A549 (cell line): ENCODE measurements at regions not wholly inside any gene's neighbourhood (a gene's known extent, or its start where the extent isn't known, plus 50 kb on each side); places are given as distances from the start of the nearest gene placed in this dataset.

ENCODE experiments used
- ATAC-seq, 2 experiments: fragments of 200-7000 bp in 1 of 2; fragments of >200 bp in 1 of 2; cut with Nextera tagmentation in 1 of 2; cut with Tn5 transposase in 1 of 2; 3 replicates each; pipeline versions ENCODE4 v1.8.0 to v1.9.1; 2018 to 2020; ENCODE audit warnings: mild to moderate bottlenecking in 1 of 2, moderate library complexity in 1 of 2
- CTCF ChIA-PET: fragments of 300-600 bp; sonication (Branson Sonifier 250); formaldehyde crosslinking; extraction: SDS; loops from one replicate; lab custom pipeline; 2021; ENCODE audit warnings: antibody characterized with exemption, inconsistent platforms; lab: Yijun Ruan, JAX
- POLR2A ChIA-PET: fragments of 350-600 bp; formaldehyde crosslinking; extraction: SDS; loops from one replicate; lab custom pipeline; 2021; ENCODE audit warnings: antibody characterized with exemption, inconsistent platforms; lab: Yijun Ruan, JAX
- DNase-seq, 2 experiments: peaks; one replicate each; pipeline versions ENCODE4 v3.0.0 to v3.0.0-alpha.2; 2011 to 2016; ENCODE audit warnings: low read depth in 1 of 2, low spot score in 1 of 2
- FAIRE-seq: peaks from 2 replicates; lab custom pipeline; 2011; peaks lifted over from hg19 to GRCh38; lab: Jason Lieb, UNC
- H3K27ac ChIP-seq, 2 experiments: fragments of >200 bp; sonication (Bioruptor Twin); formaldehyde crosslinking; 3 replicates each; pipeline ENCODE4 v1.5.1; 2016 to 2017
- H3K4me1 ChIP-seq: fragments of >200 bp; sonication (Bioruptor Twin); formaldehyde crosslinking; 3 replicates; pipeline ENCODE4 v1.6.1; 2016
- H3K4me2 ChIP-seq: fragments of >200 bp; sonication (Bioruptor Twin); formaldehyde crosslinking; 3 replicates; pipeline ENCODE4 v1.6.1; 2016
- H3K4me3 ChIP-seq: fragments of >200 bp; sonication (Bioruptor Twin); formaldehyde crosslinking; 3 replicates; pipeline ENCODE4 v1.5.1; 2016
- H3K9me3 ChIP-seq: fragments of >200 bp; sonication (Bioruptor Twin); formaldehyde crosslinking; 3 replicates; pipeline ENCODE4 v1.6.1; 2016
- BHLHE40 ChIP-seq: IDR thresholded peaks from 2 replicates; pipeline ENCODE4 v1.6.1; 2012; ENCODE audit warnings: low read depth, low read length, inconsistent platforms
- CBX2 ChIP-seq: fragments of 200-600 bp; sonication (generic); IDR thresholded peaks from 2 replicates; pipeline ENCODE4 v1.6.1; 2016; ENCODE audit warnings: low read depth, mild to moderate bottlenecking, borderline replicate concordance
- CBX8 ChIP-seq: fragments of 200-600 bp; sonication (generic); IDR thresholded peaks from 2 replicates; pipeline ENCODE4 v1.6.1; 2016
- CHD4 ChIP-seq: fragments of 200-600 bp; sonication (generic); IDR thresholded peaks from 2 replicates; pipeline ENCODE4 v1.6.1; 2016; ENCODE audit warnings: antibody characterized with exemption, mild to moderate bottlenecking, borderline replicate concordance
- EHMT2 ChIP-seq: fragments of 200-600 bp; sonication (generic); IDR thresholded peaks from 2 replicates; pipeline ENCODE4 v1.6.1; 2016; ENCODE audit warnings: antibody characterized with exemption, low read depth, mild to moderate bottlenecking, moderate library complexity
- ESRRA ChIP-seq: fragments of 150-350 bp; IDR thresholded peaks from 2 replicates; pipeline ENCODE4 v1.6.1; 2014; ENCODE audit warnings: mild to moderate bottlenecking, low read length, borderline replicate concordance
- FOSL2 ChIP-seq, 2 experiments: fragments of 450-650 bp in 1 of 2; fragments of >200 bp in 1 of 2; sonication (Bioruptor Twin) in 1 of 2; formaldehyde crosslinking; IDR thresholded peaks; 2 replicates each; pipeline versions ENCODE4 v1.5.0 to v1.6.1; 2016 to 2020; ENCODE audit warnings: mild to moderate bottlenecking in 1 of 2, moderate library complexity in 1 of 2
- GATA3 ChIP-seq: IDR thresholded peaks from 2 replicates; pipeline ENCODE4 v1.6.1; 2012; ENCODE audit warnings: borderline replicate concordance
- HOXA7 ChIP-seq: fragments of 250-450 bp; sonication (Bioruptor Pico); IDR thresholded peaks from 2 replicates; pipeline ENCODE4 v1.5.0; 2020; ENCODE audit warnings: mild to moderate bottlenecking, moderate library complexity
- HOXB13 ChIP-seq: fragments of 250-450 bp; sonication (Bioruptor Pico); IDR thresholded peaks from 2 replicates; pipeline ENCODE4 v1.5.0; 2020; ENCODE audit warnings: low read depth, mild to moderate bottlenecking, moderate library complexity
- HOXB5 ChIP-seq: fragments of 250-450 bp; sonication (Bioruptor Pico); IDR thresholded peaks from 2 replicates; pipeline ENCODE4 v1.5.0; 2020; ENCODE audit warnings: mild to moderate bottlenecking, moderate library complexity
- KDM1A ChIP-seq: fragments of 200-600 bp; sonication (generic); IDR thresholded peaks from 2 replicates; pipeline ENCODE4 v1.6.1; 2016; ENCODE audit warnings: low read depth, mild to moderate bottlenecking
- KDM5A ChIP-seq: fragments of 200-600 bp; sonication (generic); IDR thresholded peaks from 2 replicates; pipeline ENCODE4 v1.6.1; 2016; ENCODE audit warnings: antibody characterized with exemption, mild to moderate bottlenecking
- MAFK ChIP-seq: fragments of 450-650 bp; IDR thresholded peaks from 2 replicates; pipeline ENCODE4 v1.6.1; 2014; ENCODE audit not compliant: partially characterized antibody
- MYC ChIP-seq: IDR thresholded peaks from 2 replicates; pipeline ENCODE4 v1.6.1; 2012; ENCODE audit warnings: mild to moderate bottlenecking, inconsistent platforms, low read length, improper control_type of control experiment, borderline replicate concordance
- NFE2L2 ChIP-seq: fragments of 150-350 bp; conservative IDR thresholded peaks from 2 replicates; pipeline ENCODE4 v1.6.1; 2014; ENCODE audit warnings: low read length
- NR3C1 ChIP-seq: fragments of >200 bp; sonication (Bioruptor Twin); formaldehyde crosslinking; IDR thresholded peaks from 3 replicates; pipeline ENCODE4 v1.6.1; 2017
- POLR2A ChIP-seq: IDR thresholded peaks from 2 replicates; pipeline ENCODE4 v1.6.1; 2012; ENCODE audit warnings: mild to moderate bottlenecking, low read length
- RAD21 ChIP-seq, 2 experiments: fragments of >200 bp in 1 of 2; sonication (Bioruptor Twin) in 1 of 2; formaldehyde crosslinking in 1 of 2; IDR thresholded peaks in 1 of 2; conservative IDR thresholded peaks in 1 of 2; 2 replicates in 1 of 2; 3 replicates in 1 of 2; pipeline ENCODE4 v1.6.1; 2012 to 2018; ENCODE audit warnings: inconsistent platforms in 1 of 2
- RFX5 ChIP-seq: fragments of 450-650 bp; IDR thresholded peaks from 2 replicates; pipeline ENCODE4 v1.7.1; 2014; ENCODE audit warnings: antibody characterized with exemption, mild to moderate bottlenecking, moderate library complexity
- RNF2 ChIP-seq: fragments of 200-600 bp; sonication (generic); IDR thresholded peaks from 2 replicates; pipeline ENCODE4 v1.6.1; 2016; ENCODE audit warnings: low read depth, mild to moderate bottlenecking, antibody characterized with exemption, moderate library complexity, borderline replicate concordance
- SREBF2 ChIP-seq: fragments of 450-650 bp; IDR thresholded peaks from 2 replicates; pipeline ENCODE4 v1.6.1; 2014; ENCODE audit warnings: mild to moderate bottlenecking, moderate library complexity
- TFCP2L1 ChIP-seq: fragments of 250-450 bp; sonication (Bioruptor Pico); IDR thresholded peaks from 2 replicates; pipeline ENCODE4 v1.5.0; 2021; ENCODE audit warnings: mild to moderate bottlenecking
- TP53 ChIP-seq: fragments of 250-450 bp; sonication (Bioruptor Pico); IDR thresholded peaks from 2 replicates; pipeline ENCODE4 v1.5.0; 2021; ENCODE audit warnings: mild to moderate bottlenecking, moderate library complexity
- ZNF302 ChIP-seq: fragments of 250-450 bp; sonication (Bioruptor Pico); IDR thresholded peaks from 2 replicates; pipeline ENCODE4 v1.9.0; 2021; ENCODE audit warnings: inconsistent platforms, mild to moderate bottlenecking, moderate library complexity
- WGBS: methylation state at CpG from one replicate; pipeline ENCODE4 v1.1.6; 2017; ENCODE audit errors: missing lambda C conversion rate; 5-methylcytosine and 5-hydroxymethylcytosine counted together
- TF ChIP-seq, protein P1 (sequence below): fragments of 250-450 bp; sonication (Bioruptor Pico); IDR thresholded peaks from 2 replicates; pipeline ENCODE4 v1.5.0; 2020; ENCODE audit warnings: low read depth, mild to moderate bottlenecking, moderate library complexity
- TF ChIP-seq, protein P2 (sequence below): fragments of 450-650 bp; IDR thresholded peaks from 2 replicates; pipeline ENCODE4 v1.6.1; 2014; ENCODE audit warnings: antibody characterized with exemption
- TF ChIP-seq, protein P3 (sequence below): fragments of >200 bp; sonication (Bioruptor Twin); formaldehyde crosslinking; IDR thresholded peaks from 3 replicates; pipeline ENCODE4 v1.6.1; 2016
- TF ChIP-seq, protein P4 (sequence below): fragments of >200 bp; sonication (Bioruptor Twin); formaldehyde crosslinking; IDR thresholded peaks from 3 replicates; pipeline ENCODE4 v1.5.1; 2016

DNA sequence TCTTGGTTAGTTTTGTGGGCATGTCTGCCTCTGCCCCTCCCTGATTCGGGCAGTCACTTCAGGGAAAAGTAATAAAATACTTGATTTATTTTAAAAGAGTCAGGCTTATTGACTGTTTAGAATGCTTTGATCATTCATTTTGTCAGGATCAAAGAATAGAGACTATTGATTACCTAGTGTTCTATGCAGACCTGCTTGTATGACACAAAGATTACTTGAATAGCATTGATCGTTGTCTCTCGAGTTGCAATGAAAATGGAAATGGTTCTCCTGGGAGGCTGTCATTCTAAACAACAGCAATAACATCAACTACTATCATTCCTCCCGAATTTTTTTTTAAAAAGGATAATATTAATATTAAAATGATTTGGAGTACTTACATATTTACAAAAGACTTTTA, 133.2 kb upstream of the DMAC1 start:
- CTCF ChIA-PET, result no interaction called here
- ATAC-seq, result no peak
- FAIRE-seq, result no peak

DNA sequence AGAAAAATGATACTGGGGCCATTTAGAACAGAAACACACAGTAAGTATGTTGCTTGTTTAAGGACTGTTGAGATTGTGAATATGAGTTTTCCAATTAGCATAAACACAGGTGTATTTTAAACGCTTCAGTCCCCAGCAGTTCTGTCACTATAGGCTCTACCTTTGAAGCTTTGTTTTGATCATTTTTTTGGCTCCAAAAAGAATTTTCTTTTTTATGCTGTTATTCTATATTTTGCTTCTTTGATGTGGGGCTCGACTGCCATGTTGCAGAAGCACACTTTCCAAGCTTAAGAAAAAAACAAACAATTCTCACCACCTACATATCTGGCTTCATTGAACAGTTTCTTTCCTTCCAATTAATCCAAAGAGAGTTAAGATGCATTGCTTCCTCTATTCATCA, 131.0 kb upstream of the DMAC1 start:
- CTCF ChIA-PET, result interaction anchor here (0.7 kb wide), 1 partner anchor 30 kb away, joined by 3 read pairs; no protein-coding TSS in a partner anchor
- no peak for DNase-seq

More for the DNA sequence above, 133.2 kb upstream of the DMAC1 start:
- POLR2A ChIA-PET, result no interaction called here
- no peaks in the 10 kb centered on the region for H3K9me3 ChIP-seq
- H3K4me3 ChIP-seq, result no peak overlapping the region
- no peak overlapping the region for H3K27ac ChIP-seq
- 3% methylated on average over 4 of the region's 4 CpGs for WGBS
- no peak overlapping the region for H3K4me2 ChIP-seq
- DNase-seq, result no peak
- no peaks in the 10 kb centered on the region for H3K4me1 ChIP-seq
- TF ChIP-seq RAD21 (conservative IDR thresholded peaks at IDR 0.05 in 1 of 2, IDR thresholded peaks at IDR 0.05 in 1 of 2) (no peak), POLR2A (no peak), NR3C1 (no peak), KDM1A (no peak), HOXB5 (no peak), ZNF302 (CRISPR knock-in tag) (no peak), TP53 (no peak), CBX2 (no peak), GATA3 (no peak), CBX8 (no peak), CHD4 (no peak)
- TF ChIP-seq, protein P1, sequence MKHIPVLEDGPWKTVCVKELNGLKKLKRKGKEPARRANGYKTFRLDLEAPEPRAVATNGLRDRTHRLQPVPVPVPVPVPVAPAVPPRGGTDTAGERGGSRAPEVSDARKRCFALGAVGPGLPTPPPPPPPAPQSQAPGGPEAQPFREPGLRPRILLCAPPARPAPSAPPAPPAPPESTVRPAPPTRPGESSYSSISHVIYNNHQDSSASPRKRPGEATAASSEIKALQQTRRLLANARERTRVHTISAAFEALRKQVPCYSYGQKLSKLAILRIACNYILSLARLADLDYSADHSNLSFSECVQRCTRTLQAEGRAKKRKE, result no peak
- TF ChIP-seq, protein P2, sequence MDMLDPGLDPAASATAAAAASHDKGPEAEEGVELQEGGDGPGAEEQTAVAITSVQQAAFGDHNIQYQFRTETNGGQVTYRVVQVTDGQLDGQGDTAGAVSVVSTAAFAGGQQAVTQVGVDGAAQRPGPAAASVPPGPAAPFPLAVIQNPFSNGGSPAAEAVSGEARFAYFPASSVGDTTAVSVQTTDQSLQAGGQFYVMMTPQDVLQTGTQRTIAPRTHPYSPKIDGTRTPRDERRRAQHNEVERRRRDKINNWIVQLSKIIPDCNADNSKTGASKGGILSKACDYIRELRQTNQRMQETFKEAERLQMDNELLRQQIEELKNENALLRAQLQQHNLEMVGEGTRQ, result no peak

DNA sequence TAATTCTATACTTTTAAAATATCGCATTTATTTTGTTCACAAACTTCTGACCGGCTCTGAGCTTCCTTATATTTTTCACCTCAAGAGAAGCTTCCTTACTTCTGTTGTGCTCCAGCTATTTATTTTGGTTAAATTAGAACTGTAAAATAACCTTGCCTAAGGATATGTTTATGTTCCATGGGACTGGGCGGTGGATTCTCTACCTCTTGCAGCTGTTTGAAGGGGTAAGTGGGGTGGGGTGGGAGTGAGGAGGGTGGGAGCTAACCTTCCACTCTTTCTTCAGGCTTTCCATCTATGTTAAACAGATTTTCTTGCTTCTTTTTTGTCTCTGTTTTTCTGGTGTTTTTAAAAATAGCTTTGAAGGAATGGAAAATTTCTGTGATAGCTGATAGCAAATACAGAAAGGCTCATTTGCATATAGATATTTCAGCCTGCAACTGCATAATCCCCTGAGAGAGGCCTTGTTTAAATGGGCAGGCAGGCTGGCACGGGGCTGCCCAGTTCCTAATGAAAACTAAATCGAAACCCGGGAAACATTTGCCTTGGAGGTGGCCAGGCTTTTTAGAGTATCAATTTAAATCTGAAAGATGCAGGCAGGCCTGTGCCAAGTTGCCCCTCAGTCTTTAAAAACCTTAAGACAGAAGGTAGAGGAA, 122.1 kb upstream of the DMAC1 start:
- FAIRE-seq (no peak), DNase-seq (no peak), ATAC-seq (no peak)
- Histone ChIP-seq H3K4me3 (no peak overlapping the region), H3K9me3 (no peaks in the 10 kb centered on the region), H3K4me2 (no peak overlapping the region), H3K27ac (no peak overlapping the region), H3K4me1 (no peaks in the 10 kb centered on the region)
- ChIA-PET POLR2A (interaction anchor here (0.7 kb wide), 1 partner anchor 1114 kb away, joined by 7 read pairs; no protein-coding TSS in a partner anchor), CTCF (no interaction called here)
- WGBS, result 13% methylated on average over 6 of the region's 6 CpGs
- no peak for TF ChIP-seq NFE2L2
- TF ChIP-seq FOSL2 (IDR thresholded peaks at IDR 0.05), result no peak
- no peak for TF ChIP-seq FOSL2 (CRISPR knock-in tag; IDR thresholded peaks at IDR 0.05)
- no peak for TF ChIP-seq HOXA7
- no peak for TF ChIP-seq KDM5A

More for the DNA sequence above, 131.0 kb upstream of the DMAC1 start:
- Histone ChIP-seq H3K27ac (no peak overlapping the region), H3K4me3 (no peak overlapping the region), H3K4me2 (no peak overlapping the region), H3K4me1 (no peaks in the 10 kb centered on the region), H3K9me3 (no peaks in the 10 kb centered on the region)
- 10% methylated on average over 2 of the region's 2 CpGs for WGBS
- ATAC-seq, result no peak
- POLR2A ChIA-PET, result no interaction called here
- TF ChIP-seq ESRRA (no peak), POLR2A (no peak), TP53 (no peak), RFX5 (no peak), ZNF302 (CRISPR knock-in tag) (no peak), SREBF2 (no peak), MAFK (no peak)
- FAIRE-seq, result no peak

DNA sequence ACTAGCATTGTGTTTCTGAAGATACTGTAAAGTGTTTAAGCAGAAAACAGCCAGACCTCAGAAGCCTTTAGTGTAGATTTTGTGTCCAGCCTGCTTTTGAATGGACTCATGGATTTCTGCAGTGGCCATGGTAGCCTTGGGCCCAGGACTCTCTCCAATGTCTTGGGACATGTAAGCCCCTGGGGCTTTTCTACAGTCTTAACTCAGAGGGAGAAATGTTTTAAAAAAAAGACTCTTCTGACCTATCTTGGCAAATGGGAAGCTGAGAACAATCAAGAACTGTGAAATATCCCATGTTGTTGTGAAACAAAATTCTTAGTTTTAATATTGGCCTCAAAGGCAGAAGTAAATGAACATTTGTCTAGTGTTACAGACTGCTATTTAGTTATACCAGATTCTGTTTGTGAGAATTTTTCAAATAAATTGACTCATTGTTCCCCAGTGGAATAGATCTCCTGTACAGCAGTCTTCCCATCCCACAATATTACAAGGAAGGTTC, 112.5 kb upstream of the DMAC1 start:
- Histone ChIP-seq H3K27ac (no peak overlapping the region), H3K4me2 (no peak overlapping the region), H3K4me1 (no peaks in the 10 kb centered on the region), H3K9me3 (no peaks in the 10 kb centered on the region), H3K4me3 (no peak overlapping the region)
- DNase-seq (no peak), ATAC-seq (no peak), FAIRE-seq (no peak)
- POLR2A ChIA-PET, result no interaction called here
- CTCF ChIA-PET, result no interaction called here
- TF ChIP-seq BHLHE40 (no peak), ESRRA (no peak), HOXB13 (CRISPR knock-in tag) (no peak), TFCP2L1 (CRISPR knock-in tag) (no peak), KDM1A (no peak), MYC (no peak), EHMT2 (no peak), RNF2 (no peak)
- TF ChIP-seq, protein P3, sequence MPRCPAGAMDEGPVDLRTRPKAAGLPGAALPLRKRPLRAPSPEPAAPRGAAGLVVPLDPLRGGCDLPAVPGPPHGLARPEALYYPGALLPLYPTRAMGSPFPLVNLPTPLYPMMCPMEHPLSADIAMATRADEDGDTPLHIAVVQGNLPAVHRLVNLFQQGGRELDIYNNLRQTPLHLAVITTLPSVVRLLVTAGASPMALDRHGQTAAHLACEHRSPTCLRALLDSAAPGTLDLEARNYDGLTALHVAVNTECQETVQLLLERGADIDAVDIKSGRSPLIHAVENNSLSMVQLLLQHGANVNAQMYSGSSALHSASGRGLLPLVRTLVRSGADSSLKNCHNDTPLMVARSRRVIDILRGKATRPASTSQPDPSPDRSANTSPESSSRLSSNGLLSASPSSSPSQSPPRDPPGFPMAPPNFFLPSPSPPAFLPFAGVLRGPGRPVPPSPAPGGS, result no peak
- TF ChIP-seq, protein P4, sequence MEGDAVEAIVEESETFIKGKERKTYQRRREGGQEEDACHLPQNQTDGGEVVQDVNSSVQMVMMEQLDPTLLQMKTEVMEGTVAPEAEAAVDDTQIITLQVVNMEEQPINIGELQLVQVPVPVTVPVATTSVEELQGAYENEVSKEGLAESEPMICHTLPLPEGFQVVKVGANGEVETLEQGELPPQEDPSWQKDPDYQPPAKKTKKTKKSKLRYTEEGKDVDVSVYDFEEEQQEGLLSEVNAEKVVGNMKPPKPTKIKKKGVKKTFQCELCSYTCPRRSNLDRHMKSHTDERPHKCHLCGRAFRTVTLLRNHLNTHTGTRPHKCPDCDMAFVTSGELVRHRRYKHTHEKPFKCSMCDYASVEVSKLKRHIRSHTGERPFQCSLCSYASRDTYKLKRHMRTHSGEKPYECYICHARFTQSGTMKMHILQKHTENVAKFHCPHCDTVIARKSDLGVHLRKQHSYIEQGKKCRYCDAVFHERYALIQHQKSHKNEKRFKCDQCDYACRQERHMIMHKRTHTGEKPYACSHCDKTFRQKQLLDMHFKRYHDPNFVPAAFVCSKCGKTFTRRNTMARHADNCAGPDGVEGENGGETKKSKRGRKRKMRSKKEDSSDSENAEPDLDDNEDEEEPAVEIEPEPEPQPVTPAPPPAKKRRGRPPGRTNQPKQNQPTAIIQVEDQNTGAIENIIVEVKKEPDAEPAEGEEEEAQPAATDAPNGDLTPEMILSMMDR, result no peak
